SU-DHL-6 (cell line): ENCODE measurements at regions not wholly inside any gene's neighbourhood (a gene's known extent, or its start where the extent isn't known, plus 50 kb on each side); places are given as distances from the start of the nearest gene placed in this dataset.

ENCODE experiments used
- CTCF ChIP-seq: fragments of 200-600 bp; sonication (generic); IDR thresholded peaks from one replicate; pipeline ENCODE4 v1.5.1; 2017; ENCODE audit warnings: antibody characterized with exemption, mild to moderate bottlenecking, low read length, moderate library complexity; ENCODE audit not compliant: insufficient read depth, poor library complexity, severe bottlenecking
- EZH2phosphoT487 ChIP-seq: fragments of 200-600 bp; sonication (generic), shearing (Covaris generic); conservative IDR thresholded peaks from 2 replicates; pipeline ENCODE4 v1.6.1; 2018; ENCODE audit warnings: mild to moderate bottlenecking, antibody characterized with exemption, low read length, moderate library complexity, mixed read lengths

GRCh38 chr5:12242950-12243888 is 339.0 kb upstream of the CTNND2 start:
- TF ChIP-seq CTCF (no peak), EZH2phosphoT487 (no peak)
